ENCODE measurements at regions not wholly inside any gene's neighbourhood (a gene's known extent, or its start where the extent isn't known, plus 50 kb on each side); places are given as distances from the start of the nearest gene placed in this dataset.

DNA sequence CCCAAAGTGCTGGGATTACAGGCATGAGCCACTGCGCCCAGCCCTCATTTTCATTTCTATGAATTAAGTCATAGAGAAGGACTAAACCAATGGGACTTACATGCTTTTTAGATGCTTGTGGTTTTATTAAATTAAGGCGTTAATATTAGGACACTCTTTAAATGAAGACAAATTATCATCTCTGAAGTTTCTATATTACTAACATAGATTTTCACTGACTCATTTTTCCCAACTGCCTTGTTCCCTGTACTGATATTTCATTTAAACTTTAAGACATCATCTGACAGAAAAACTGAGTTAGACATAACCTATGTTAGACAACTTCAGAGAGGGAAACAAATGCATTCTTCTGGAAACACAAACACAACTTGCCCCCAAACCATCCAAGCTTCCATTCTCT is 99.8 kb downstream of the BTG1 start:
- H3K79me2 ChIP-seq (ENCODE audit: insufficient read depth, low read length) = no peaks in the 10 kb centered on the region
- no peak overlapping the region for H3K4me3 ChIP-seq (ENCODE audit: insufficient read depth, low read depth, low read length)
- H3K4me2 ChIP-seq (ENCODE audit: low read length) = no peak overlapping the region
- Mint-ChIP-seq H3K27ac (ENCODE audit: unreplicated experiment) (no peak overlapping the region), H3K36me3 (ENCODE audit: low read depth, unreplicated experiment) (no peaks in the 10 kb centered on the region), H3K4me1 (ENCODE audit: low read depth, unreplicated experiment) (peaks cover 4% of the 10 kb centered on the region), H3K27me3 (ENCODE audit: low read depth, unreplicated experiment) (no peaks in the 10 kb centered on the region), H3K4me3 (ENCODE audit: unreplicated experiment) (no peak overlapping the region), H3K9me3 (ENCODE audit: unreplicated experiment) (no peaks in the 10 kb centered on the region)
- no peak overlapping the region for H3K27ac ChIP-seq (ENCODE audit: low read depth, low read length)
- DNase-seq (ENCODE audit: low read depth) (no peak), FAIRE-seq (no peak)
- no peaks in the 10 kb centered on the region for H3K9me3 ChIP-seq (ENCODE audit: insufficient read depth, low read depth, low read length)
- no peak overlapping the region for H3K9ac ChIP-seq (ENCODE audit: low read length)
- H3K27me3 ChIP-seq (ENCODE audit: insufficient read depth, low read length) = no peaks in the 10 kb centered on the region
- H3K36me3 ChIP-seq (ENCODE audit: insufficient read depth, low read length) = no peaks in the 10 kb centered on the region
- no peaks in the 10 kb centered on the region for H4K20me1 ChIP-seq (ENCODE audit: insufficient read depth, low read length)
- H3K4me1 ChIP-seq (ENCODE audit: insufficient read depth, low read length) = peaks cover 6% of the 10 kb centered on the region
- TF ChIP-seq EZH2 (IDR thresholded peaks at IDR 0.05; ENCODE audit: insufficient read depth, low read length) (no peak), CTCF (IDR thresholded peaks at IDR 0.05; ENCODE audit: insufficient read depth, low read depth, low read length) (no peak)
- H2AFZ ChIP-seq (ENCODE audit: low read depth, low read length) = no peak overlapping the region

DNA sequence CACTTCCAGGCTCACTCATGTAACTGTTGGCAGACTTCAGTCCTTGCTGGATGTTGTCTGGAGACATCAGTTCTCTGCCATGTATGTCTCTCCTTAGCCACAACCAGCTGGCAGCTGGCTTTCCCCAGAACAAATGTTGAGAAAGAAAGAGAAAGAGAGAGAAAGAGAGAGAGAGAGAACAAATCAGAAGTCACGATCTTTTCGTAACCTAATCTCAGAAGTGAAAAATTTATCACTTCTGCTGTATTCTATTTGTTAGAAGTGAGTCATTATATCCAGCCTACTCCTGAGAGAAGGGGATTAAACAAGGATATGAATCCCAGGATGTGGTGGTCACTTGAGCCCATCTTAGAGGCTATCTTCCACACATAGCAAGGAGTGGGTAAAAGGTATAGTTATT is 101.2 kb downstream of the BTG1 start:
- no peak for DNase-seq (ENCODE audit: low read depth)
- H3K27ac Mint-ChIP-seq (ENCODE audit: unreplicated experiment) = no peak overlapping the region
- Histone ChIP-seq H3K27ac (ENCODE audit: low read depth, low read length) (no peak overlapping the region), H3K79me2 (ENCODE audit: insufficient read depth, low read length) (no peaks in the 10 kb centered on the region), H3K27me3 (ENCODE audit: insufficient read depth, low read length) (no peaks in the 10 kb centered on the region), H3K4me2 (ENCODE audit: low read length) (no peak overlapping the region), H3K9me3 (ENCODE audit: insufficient read depth, low read depth, low read length) (no peaks in the 10 kb centered on the region), H4K20me1 (ENCODE audit: insufficient read depth, low read length) (no peaks in the 10 kb centered on the region), H3K4me3 (ENCODE audit: insufficient read depth, low read depth, low read length) (no peak overlapping the region), H3K9ac (ENCODE audit: low read length) (no peak overlapping the region), H2AFZ (ENCODE audit: low read depth, low read length) (no peak overlapping the region), H3K4me1 (ENCODE audit: insufficient read depth, low read length) (peaks cover 6% of the 10 kb centered on the region), H3K36me3 (ENCODE audit: insufficient read depth, low read length) (no peaks in the 10 kb centered on the region)
- H3K36me3 Mint-ChIP-seq (ENCODE audit: low read depth, unreplicated experiment) = no peaks in the 10 kb centered on the region
- FAIRE-seq = no peak
- H3K27me3 Mint-ChIP-seq (ENCODE audit: low read depth, unreplicated experiment) = no peaks in the 10 kb centered on the region
- H3K4me3 Mint-ChIP-seq (ENCODE audit: unreplicated experiment) = no peak overlapping the region
- no peak for TF ChIP-seq EZH2 (IDR thresholded peaks at IDR 0.05; ENCODE audit: insufficient read depth, low read length)
- TF ChIP-seq CTCF (IDR thresholded peaks at IDR 0.05; ENCODE audit: insufficient read depth, low read depth, low read length) = no peak
- no peaks in the 10 kb centered on the region for H3K9me3 Mint-ChIP-seq (ENCODE audit: unreplicated experiment)
- peaks cover 4% of the 10 kb centered on the region for H3K4me1 Mint-ChIP-seq (ENCODE audit: low read depth, unreplicated experiment)

DNA sequence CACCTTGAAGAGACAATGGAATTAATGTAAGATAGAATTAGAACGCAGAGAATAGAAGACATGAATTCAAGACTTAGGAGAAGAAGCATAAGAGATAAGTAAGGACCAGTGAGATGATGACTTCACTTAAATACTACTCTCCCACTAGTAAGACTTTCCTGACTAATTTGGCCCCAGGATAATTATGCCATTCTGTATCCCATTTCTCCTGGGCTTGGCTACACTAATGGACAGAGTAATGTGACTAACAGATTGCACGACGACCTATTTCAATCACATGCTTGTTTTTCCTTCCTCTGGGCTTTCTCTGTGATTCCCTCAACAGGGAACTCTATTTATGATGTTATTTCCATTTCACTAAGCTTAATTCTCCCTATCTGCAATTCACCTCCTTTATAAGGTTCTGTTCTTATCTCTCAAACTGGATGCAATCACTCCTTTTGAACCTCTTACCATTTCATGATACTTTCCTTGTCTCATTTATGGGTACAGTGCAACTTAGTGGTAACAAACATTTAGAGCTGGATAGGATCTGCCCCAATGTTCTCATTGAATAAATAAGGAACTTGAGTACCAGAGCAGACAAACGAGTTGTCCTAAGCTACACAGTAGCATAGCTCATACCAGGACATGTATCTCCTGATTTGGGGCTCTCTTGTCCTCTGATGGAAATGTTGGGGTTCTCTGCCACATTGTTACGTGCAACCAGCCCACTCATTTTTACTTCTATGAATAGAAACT is 102.7 kb downstream of the BTG1 start:
- Mint-ChIP-seq H3K27ac (ENCODE audit: unreplicated experiment) (no peak overlapping the region), H3K4me3 (ENCODE audit: unreplicated experiment) (no peak overlapping the region), H3K9me3 (ENCODE audit: unreplicated experiment) (no peaks in the 10 kb centered on the region), H3K27me3 (ENCODE audit: low read depth, unreplicated experiment) (no peaks in the 10 kb centered on the region), H3K36me3 (ENCODE audit: low read depth, unreplicated experiment) (no peaks in the 10 kb centered on the region), H3K4me1 (ENCODE audit: low read depth, unreplicated experiment) (peaks cover 4% of the 10 kb centered on the region)
- no peak overlapping the region for H3K4me2 ChIP-seq (ENCODE audit: low read length)
- no peaks in the 10 kb centered on the region for H3K79me2 ChIP-seq (ENCODE audit: insufficient read depth, low read length)
- H4K20me1 ChIP-seq (ENCODE audit: insufficient read depth, low read length) = no peaks in the 10 kb centered on the region
- no peaks in the 10 kb centered on the region for H3K9me3 ChIP-seq (ENCODE audit: insufficient read depth, low read depth, low read length)
- no peak for TF ChIP-seq CTCF (IDR thresholded peaks at IDR 0.05; ENCODE audit: insufficient read depth, low read depth, low read length)
- TF ChIP-seq EZH2 (IDR thresholded peaks at IDR 0.05; ENCODE audit: insufficient read depth, low read length) = no peak
- no peak overlapping the region for H3K27ac ChIP-seq (ENCODE audit: low read depth, low read length)
- no peak overlapping the region for H3K4me3 ChIP-seq (ENCODE audit: insufficient read depth, low read depth, low read length)
- peaks cover 6% of the 10 kb centered on the region for H3K4me1 ChIP-seq (ENCODE audit: insufficient read depth, low read length)
- no peak for FAIRE-seq
- no peak for DNase-seq (ENCODE audit: low read depth)
- no peak overlapping the region for H3K9ac ChIP-seq (ENCODE audit: low read length)
- no peak overlapping the region for H2AFZ ChIP-seq (ENCODE audit: low read depth, low read length)
- no peaks in the 10 kb centered on the region for H3K36me3 ChIP-seq (ENCODE audit: insufficient read depth, low read length)
- no peaks in the 10 kb centered on the region for H3K27me3 ChIP-seq (ENCODE audit: insufficient read depth, low read length)
